Stimulated activated CD4-positive, alpha-beta T cell treated with anti-CD3 and anti-CD28 coated beads, Interleukin-15, amount 100 ng/mL, for 1 hour (primary cell): ENCODE measurements at regions not wholly inside any gene's neighbourhood (a gene's known extent, or its start where the extent isn't known, plus 50 kb on each side); places are given as distances from the start of the nearest gene placed in this dataset.

ENCODE experiments used
- DNase-seq, 2 donors: peaks; one replicate each; pipeline ENCODE4 v3.0.0-alpha.2; 2020; ENCODE audit warnings: low read depth in 1 of 2, low spot score in 1 of 2

DNA sequence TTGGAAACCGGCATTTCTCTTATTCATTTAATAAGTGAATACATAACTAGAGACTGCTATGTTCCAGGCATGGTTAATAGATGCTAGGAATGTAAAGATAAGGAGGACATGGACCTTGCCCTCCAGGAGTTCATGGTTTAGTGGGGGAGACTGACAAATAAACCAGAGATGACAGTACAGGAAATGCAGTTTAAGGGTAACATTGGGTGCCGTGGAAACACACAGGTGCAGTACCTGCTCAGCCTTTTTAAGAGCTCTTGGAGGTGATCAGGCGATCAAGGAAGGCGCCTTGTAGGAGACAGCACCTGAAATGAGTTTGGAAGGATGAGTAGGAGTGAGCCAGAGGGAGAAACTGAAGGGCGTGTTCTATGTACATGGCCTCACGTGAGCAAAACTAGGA lies 145.8 kb downstream of the AASDH start:
- no peak for DNase-seq

DNA sequence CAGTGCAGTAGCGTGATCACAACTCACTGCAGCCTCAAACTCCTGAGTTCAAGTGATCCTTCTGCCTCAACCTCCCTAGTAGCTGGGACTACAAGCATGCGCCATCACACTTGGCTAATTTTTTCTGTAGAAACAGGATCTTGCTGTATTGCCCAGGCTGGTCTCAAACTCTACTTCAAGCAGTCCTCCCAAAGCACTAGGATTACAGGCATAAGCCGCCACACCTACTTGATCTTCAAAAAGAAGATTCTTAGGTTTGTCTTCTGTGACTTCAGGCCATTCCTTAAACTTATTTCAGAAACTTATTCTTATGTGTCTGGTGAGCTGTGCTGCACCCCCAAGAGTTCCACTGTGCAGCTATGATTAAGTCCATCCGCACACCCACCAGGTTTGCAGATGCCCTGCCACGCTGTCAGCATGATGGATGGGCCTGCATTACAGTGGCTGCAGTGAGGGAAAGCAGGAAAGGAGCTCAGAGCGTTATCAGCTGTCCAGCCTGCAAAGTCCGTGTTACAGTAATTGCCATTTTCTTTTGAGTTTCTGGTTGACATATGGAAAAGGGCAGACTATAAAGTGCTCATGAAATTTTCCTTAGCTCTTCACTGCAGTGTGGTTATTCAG lies 146.6 kb downstream of the AASDH start:
- no peak for DNase-seq

GRCh38 chr4:56238251-56238650 lies 149.0 kb downstream of the AASDH start:
- DNase-seq = no peak

- no peak for DNase-seq
Measured at GRCh38 chr4:56235725-56236124, 151.6 kb downstream of the AASDH start.

- no peak for DNase-seq
Measured at GRCh38 chr4:56235011-56235410, 152.3 kb downstream of the AASDH start.

- DNase-seq = no peak
Measured at GRCh38 chr4:56234098-56234497, 153.2 kb downstream of the AASDH start.

GRCh38 chr4:56231410-56231809 lies 155.9 kb downstream of the AASDH start:
- DNase-seq = no peak

DNA sequence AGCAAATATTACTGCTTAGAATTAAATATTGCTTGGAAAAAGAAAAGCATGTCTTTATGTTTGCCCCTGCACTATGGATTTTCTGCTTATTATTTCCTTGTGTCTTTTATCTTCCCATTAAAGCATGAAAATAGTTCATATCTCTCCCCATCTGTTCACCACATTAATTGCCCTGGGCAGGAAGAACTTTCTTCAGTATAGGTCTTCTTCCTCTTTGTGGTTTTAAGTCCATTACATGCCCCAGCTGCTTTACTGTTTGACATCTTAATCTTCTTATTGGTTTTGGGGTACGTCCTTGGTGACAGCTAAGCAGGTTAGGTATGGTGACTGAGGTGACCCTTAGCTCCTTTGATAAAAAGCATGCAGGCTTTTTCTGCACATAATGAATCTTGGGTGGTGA lies 157.3 kb downstream of the AASDH start:
- DNase-seq = no peak

DNA sequence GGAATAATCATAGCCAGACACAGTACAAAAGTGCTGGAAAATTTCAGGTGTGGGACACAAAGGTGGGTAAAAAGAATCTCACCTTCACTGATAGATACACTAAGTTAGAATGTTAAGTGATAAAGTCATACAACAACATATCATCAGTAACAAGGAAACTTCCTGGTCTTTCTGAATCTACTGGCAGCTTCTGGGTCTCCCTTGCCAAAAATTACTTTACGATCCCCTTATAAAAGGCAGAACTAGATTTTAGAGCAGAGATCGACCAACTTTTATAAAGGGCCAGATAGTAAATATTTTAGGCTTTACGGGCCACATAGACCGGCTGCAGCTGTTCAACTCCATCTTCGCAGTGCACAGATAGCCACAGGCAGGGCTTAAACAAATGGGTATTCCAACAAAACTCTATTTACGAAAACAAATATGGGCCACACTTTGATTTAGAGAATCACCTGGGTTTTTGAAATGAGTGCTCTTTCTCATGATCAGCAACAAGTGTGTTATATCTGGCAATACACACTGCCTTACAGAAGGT lies 159.9 kb downstream of the AASDH start:
- DNase-seq = no peak

GRCh38 chr4:56226579-56226978 lies 160.7 kb downstream of the AASDH start:
- DNase-seq = no peak

DNA sequence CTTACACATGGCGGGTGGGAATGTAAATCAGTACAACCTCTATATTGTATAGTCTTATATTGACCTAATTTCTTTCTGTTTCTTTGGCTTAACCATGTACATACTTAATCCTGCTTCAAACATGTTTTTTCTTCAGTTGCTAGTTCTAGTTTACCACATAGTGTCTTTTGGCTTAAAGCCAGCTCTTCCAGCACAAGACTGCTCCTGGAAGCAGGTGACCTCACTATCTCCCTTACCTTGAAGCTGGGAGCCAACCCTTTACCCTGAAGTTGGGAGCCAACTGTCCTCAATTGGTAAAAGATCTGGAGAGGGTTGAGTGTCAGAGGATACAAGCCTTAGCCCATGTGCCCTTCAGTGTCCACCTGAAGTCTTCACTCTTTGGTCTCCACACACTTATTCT lies 162.7 kb downstream of the AASDH start:
- no peak for DNase-seq

GRCh38 chr4:56222514-56222913 lies 164.8 kb downstream of the AASDH start:
- no peak for DNase-seq

- no peak for DNase-seq
Measured at GRCh38 chr4:56220261-56220660, 167.0 kb downstream of the AASDH start.

DNA sequence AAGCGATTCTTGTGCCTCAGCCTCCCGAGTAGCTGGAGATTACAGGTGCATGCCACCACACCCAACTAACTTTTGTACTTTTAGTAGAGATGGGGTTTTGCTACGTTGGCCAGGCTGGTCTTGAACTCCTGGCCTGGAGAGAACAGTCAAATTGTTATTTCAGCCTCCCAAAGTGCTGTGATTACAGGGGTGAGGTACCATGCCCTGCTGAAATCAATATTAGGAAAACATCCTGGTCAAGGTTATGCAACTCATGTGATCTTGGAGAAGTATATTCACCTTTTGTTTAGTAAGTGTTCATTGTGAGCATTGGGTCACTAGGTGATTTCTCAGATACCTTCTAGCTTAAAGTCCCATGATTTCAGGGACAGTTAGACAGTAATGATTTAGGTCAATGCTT lies 167.8 kb downstream of the AASDH start:
- no peak for DNase-seq

- DNase-seq = no peak
Measured at GRCh38 chr4:56218230-56218895, 168.9 kb downstream of the AASDH start.

DNA sequence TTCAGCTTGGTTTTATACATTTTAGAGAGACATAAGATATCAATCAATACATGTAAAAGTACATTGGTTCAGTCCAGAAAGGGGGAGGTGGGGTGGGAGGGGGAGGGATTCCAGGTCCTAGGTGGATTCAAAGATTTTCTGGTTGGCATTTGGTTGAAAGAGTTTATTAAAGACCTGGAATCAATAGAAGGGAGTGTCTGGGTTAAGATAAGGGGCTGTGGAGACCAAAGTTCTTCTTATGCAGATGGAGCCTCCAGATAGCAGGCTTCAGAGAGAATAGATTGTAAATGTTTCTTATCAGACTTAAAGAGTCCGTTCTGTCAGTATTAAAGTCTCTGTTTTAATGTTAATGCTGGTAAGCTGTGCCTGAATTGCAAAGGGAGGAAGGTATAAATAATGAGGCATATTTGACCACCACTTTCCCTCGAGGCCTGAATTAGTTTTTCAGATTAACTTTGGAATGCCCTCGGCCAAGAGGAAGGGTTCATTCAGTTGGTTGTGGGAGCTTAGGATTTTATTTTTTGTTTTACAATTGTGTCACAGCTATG lies 169.9 kb downstream of the AASDH start:
- DNase-seq = no peak

- DNase-seq = no peak
Measured at GRCh38 chr4:56215901-56216300, 171.4 kb downstream of the AASDH start.

- DNase-seq = no peak
Measured at GRCh38 chr4:56215141-56215783, 172.0 kb downstream of the AASDH start.

GRCh38 chr4:56213543-56213942 lies 173.7 kb downstream of the AASDH start:
- DNase-seq = no peak

GRCh38 chr4:56212774-56213173 lies 174.5 kb downstream of the AASDH start:
- no peak for DNase-seq

- no peak for DNase-seq
Measured at GRCh38 chr4:56211202-56211601, 176.1 kb downstream of the AASDH start.

- no peak for DNase-seq
Measured at GRCh38 chr4:56210397-56210796, 176.9 kb downstream of the AASDH start.
